GM19438 (cell line): ENCODE measurements at regions not wholly inside any gene's neighbourhood (a gene's known extent, or its start where the extent isn't known, plus 50 kb on each side); places are given as distances from the start of the nearest gene placed in this dataset.

Experiments used
- ATAC-seq: cut with Tn5 transposase; IDR thresholded peaks from one replicate; pipeline ENCODE4 v1.9.1; 2021; ENCODE audit warnings: low read depth; ENCODE audit not compliant: unreplicated experiment

DNA sequence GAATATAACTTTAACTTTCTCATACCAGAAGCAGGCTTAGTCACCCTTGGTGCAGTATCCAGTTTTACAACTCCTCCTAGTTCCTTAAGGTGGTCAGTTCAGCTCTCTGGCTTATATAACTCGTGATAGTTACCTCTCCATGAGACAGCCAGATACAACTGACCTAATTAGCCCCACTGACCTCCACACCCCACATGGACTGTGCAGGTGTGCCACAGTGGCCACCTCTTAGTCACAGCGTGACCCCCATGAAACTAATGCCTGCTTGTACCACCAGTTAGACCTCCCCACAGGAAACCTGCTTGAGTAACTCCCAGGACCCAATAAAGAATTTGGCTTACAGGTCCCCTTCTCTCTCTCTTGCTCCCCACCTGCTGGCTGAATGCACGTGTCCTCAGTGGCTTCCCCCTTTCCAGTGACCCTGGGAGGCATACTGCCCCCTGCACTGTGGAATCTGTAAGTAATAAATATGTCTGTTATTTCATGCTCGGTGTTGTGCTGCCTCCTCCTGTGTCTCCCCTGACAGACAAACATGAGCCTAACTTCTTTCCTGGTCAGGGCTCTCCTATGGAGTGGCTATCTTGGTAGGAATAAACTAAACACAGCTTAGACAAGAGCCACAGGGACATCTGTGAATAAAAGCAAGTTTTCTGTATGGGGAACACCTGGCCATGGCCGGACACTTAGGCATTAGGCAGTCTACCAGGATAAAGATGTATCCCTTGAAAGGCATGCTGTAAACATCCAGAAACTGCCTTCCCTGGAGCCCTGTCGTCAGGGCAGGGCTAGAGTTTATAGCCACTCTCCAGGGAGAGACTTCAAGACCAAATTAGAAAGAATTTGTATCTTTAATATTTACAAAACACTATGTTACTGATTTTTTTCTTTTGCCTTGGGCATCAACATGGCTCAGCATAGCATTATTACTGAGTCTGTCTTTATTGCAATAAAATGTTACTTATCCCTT is 209.7 kb upstream of the BOD1L1 start:
- ATAC-seq, result no peak

DNA sequence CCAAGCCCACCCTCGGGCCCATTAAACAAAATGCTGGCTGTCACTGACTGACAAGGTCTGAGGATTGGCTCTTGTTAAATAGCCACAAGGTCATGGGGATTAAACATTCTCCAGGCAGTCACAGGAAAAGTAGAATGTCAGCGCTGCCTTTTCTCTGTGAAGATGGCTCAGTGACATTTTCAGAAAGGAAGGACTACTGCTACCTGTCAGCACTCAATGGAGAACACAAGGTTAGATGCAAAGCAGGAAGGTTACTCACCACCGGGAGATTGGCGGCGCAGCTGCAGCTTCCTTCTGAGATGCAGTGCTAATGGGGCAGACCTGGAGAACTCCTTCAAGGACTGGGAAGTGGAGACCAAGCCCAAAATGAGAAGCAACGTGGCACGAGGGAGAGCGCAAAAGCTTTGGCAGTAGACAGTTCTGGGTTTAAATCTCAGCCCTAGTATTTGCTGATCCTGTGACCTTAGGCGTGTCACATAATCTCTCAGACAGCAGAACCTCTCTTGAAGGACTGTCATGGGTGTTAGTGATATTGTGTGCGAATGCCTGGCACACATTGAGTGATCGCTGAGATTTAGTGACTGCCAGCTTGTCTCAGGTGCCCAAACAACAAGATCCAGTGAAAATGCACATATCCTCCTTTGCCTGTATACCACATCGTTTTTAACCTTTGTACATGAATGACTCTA is 213.1 kb upstream of the BOD1L1 start:
- no peak for ATAC-seq

DNA sequence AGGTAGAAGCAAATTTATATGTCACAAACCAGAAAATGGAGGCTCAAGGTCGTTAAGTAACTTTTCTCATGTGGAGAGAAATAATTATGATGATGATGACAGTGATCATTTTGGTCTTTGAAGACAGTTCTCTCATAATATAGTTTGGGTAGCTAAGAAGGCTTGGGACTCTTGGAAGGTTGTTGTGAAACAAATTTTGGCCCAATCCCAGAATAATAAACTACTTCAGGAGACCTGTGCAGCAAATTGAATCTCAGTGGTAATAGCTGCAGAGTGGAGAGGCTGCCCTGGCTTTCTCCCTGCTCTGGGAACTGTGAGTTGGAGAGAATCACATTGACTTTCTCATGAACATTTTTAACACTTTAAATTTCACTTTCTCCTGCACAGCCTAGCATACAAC is 217.2 kb upstream of the BOD1L1 start:
- no peak for ATAC-seq

DNA sequence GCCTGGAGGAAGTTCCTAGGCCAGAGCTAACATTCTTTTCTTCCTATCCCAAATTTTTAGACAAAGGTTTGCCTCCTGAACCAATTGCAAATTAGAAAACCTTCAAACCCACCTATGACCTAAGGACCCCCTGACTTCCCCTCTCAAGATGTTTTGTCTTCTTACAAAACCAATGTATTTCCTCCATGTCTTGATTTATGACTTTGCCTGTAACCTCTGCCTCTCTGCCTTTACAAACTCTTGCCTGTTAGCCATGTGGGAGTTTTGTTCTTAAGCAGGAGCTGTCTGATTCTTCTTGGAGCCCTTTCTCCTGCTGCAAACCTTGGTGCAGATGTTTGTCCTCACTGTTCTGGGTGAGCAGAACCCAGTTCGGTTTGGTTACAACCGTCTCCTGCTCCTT is 222.3 kb upstream of the BOD1L1 start:
- no peak for ATAC-seq

DNA sequence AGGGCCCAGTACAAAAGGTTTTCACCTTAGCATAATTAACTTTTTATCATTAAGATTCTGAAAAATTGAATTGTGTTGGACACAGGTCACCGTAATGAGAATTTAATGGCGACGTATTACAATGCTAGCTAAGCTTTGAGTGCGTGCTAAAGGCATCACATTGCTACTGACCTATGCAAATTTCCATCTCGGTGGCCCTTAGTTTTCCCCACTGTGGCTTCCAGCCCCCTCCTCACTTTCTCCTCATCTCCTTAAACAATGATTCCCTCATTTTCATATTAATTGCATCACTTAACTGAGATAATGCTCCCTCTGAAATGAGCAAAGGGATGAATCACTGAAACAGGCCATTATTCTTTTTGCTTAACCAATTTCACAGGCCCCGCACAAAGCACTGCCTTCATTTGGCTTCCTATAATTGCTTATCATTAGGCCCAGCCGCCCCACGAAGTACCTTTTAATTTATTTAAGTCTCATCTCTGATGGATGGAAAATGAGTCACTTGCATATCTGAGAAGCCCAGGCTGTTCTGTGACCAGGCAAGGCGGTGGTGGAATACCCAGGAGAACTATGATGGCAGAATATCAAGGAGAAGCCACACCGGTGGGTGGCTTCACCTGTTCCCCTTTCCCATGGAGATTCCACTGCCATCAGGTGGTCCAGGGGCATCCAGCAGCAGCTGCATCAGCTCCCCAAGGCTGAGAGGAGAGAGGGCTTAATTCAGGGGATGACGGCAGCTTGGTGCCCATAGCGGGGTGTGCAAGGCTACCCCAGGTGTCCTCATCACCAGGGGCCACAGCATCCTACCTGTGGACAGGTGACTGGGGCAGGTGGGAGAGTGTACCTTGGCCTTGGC is 223.8 kb upstream of the BOD1L1 start:
- ATAC-seq, result no peak

DNA sequence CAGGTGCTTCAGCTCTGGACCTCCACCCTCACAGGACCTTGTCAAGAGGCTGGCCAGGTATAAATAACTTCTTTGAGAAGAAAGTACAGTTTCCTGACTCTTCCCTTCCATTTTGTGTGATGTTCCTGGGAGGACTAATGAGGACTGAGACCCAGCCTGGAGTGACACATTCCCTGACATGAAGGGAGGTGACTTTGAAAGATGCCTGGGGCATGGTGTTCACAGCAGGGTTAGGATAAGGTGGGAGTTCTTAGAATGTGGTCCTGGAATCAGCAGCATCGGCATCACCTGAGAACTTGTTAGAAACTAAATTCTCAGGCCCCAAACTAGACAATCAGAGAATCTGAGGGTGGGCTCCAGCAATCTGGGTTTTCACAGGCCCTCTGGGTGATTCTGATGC is 224.9 kb upstream of the BOD1L1 start:
- ATAC-seq, result no peak

DNA sequence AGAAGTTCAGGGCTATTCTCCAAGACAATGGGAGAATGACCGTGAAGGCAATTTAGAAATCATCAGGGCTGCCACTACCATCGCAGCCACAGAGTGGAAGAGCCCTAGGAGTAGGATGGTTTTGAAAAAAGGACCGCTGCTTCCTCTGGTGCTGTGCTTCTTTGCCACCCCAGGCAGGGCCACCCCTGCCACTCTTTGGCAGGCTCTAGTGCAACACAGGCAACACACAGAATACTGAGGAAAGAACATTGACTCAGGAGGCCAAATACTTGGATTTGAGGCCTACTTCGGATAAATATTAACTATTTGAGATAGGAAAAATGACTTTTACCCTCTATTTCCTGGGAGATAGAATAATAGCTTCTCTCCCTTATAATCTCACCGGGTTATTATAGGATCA is 228.9 kb upstream of the BOD1L1 start:
- ATAC-seq, result no peak

DNA sequence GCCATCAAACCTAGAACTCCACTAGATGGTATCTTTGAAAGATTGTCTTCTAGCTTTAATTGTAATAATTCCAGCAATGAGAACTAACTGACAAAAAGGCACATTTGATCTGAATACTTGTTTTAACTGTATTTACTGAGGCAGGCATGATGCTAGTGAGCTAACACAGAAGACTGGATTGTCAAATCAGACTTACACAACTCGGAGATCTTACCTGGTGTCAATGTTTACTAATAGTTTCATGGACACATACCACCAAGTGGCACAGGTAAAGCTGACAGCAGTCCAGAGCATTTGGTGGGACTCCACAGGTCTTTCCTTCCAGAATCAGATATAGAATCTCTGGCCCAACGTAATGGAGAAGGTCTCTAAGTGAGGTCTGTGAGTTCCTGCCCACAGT is 229.9 kb upstream of the BOD1L1 start:
- ATAC-seq, result no peak

DNA sequence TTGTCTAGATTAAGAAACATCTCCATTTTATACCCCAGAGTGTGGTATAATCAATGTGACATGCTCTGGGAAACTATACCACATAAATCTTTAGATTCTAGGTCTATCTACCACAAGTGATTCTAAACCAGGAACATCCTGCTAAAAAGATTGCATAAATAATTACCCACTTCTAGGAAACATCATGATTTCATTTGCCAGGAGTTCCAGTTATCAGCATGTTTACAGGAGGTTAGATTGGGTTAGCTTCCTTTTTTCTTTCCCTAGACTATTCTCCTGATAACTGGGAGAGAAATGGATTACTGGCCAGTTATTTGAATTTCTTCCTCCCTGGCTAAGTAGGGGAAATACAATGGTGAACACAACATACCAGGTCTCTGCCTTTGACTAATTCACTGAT is 230.3 kb upstream of the BOD1L1 start:
- no peak for ATAC-seq

DNA sequence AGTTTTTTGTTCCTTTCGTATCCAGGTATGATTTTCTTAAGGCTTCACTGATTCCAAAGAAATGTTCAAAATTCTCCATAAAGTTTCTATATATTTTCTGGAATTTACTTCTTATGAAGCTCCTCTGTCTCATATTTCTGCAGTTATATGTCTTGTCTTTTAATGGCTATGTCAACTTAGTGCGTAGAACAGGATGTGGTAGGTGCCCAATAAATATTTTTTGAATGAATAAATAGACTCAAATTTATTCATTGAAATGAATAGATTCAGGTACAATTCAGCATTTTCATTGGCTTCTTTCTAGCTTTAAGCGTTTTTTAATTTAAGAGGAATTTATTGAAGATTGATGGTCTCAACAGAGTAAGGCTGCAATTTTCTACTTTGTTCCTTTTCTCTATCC is 231.9 kb upstream of the BOD1L1 start:
- ATAC-seq, result no peak

DNA sequence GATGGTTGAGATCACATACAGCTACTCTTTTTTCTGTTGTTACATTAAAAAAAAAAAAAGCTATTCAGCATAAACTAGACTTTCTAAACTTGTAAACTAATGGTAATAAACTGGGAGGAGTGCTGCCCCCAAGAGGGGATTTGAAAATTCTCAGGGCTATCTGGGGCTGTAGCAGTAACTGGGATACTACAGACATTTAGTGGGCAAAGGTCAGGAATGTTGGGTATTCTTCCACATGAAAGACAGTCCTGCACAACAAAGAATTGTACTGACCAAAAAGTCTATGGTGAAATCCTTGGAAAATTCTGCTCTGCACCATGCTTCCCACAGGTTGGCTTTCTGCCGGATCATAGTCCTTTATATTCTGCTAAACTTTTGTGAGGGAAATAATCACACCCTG is 232.6 kb upstream of the BOD1L1 start:
- no peak for ATAC-seq

DNA sequence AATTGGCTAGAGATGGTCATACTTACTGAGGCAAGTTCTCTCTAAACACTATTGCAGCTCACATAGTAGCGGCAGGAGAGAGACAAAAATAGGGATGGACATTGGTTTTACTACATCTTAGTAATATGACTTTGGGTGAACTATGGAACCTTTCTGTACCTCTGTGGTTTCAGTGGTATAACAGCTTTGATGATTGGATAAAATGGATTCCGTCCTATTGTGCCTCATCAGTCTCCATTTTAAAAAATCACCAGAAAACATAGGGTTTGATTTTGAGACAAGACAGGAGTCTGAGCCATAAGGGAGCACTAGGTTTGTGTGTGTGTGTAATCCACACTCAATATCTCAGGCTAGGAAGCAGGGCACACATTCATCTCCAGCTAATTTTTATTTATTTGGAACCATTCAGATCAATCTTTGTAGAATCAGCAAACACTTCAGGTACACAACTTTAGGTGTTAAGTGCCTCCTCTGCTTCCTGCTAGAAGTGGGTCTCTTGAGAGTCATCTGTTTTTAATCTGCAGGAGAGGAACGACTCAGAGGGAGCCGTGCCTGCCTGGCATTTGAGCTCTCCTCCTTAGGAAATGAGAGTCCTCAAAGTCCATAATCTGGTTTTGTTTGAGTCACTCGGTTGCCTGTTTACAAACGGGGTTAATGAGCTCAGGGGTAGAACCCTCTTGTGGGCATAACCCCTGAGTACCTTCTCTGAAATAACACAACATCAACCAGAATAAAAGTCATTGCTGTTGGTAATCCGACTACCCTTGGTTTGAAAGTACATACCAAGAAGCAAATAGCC is 238.5 kb upstream of the BOD1L1 start:
- no peak for ATAC-seq

DNA sequence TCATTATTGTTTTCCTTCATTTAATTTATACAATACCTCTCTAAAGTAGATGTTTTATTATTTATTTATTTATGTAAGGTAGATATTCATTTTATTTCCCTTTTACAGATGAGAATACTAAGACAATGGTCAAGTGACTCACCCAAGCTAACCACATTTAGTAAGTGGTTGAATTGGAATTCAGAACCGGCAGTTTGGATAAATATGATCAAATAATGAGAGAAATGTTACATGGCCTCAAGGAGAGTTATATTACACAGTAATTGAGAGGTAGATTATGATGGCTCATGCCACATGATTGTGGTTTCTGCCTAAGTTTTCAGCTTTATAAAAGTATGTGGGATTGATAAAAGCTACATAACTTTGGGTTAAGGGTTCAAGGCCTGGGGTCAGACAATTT is 239.4 kb upstream of the BOD1L1 start:
- no peak for ATAC-seq

DNA sequence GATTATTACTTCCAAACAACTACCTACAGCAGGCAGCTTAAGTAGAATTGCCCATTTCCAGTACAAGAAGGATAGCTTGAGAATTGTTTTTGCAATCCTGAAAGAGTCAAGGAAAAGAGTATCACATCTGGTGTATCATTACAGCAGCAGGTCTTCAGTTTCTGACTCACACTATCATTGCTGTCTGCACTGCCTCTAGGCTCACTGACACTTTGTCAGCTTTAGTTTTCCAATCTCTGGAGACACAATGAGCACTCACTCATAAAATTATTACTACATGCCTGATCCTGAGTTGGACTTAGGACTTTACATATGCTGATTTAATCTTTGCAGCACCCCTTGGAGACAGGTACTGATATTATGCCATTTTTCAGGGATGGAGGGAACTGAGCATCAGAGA is 244.6 kb upstream of the BOD1L1 start:
- ATAC-seq, result no peak

DNA sequence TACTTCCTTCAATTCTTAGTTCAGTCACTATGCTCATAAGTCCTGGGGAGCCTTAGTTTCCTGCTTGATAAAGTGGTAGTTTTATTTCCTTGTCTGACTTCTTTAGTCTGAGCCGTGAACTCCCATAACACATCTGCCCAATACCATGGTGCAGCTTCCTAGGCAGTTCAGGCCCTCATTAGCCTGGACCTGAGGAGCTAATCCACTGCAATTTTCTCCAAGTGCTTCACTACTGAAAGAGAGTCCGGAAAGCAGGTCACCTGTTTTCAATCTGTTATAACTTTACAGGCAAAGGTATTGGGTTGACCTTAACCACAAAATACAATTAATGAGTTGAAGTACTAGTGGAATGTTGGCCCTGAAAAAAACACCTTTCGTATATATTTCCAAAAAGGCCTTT is 245.4 kb upstream of the BOD1L1 start:
- no peak for ATAC-seq

DNA sequence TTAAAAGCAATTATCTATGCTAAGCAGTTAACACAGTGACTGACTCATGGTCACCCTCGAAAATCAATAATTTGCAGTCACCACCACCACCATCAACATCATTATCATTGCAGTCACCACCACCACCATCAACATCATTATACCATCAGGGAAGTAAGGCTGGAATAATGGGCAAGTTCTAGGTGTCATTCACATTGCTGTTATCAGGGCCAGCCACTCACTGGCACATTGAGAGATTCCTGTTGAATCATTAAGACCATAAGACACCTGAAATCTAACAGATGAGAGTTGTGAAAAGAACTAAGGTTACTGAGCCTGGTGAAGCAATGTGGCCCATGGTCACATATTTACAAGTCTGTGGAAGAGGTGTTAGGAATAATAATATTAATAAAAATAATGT is 247.7 kb upstream of the BOD1L1 start:
- no peak for ATAC-seq

DNA sequence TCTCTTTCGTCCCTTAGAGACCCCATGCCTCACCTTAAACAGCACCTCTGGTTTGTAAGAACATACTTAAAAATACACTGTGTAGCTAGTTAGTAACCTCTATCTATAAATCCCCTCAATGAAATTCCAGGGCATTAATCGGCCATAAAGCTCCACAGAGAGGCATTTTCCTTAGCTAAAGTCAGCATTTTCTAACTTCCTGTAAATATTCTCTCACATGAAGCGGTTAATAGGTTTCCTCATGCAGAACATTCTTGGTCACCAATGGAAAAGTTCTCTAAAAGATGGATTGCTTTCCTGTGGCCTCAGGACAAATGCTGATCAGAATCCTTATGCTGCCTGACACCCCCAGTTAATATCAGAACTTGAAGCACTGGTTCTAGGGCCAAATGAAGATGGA is 248.6 kb upstream of the BOD1L1 start:
- no peak for ATAC-seq

DNA sequence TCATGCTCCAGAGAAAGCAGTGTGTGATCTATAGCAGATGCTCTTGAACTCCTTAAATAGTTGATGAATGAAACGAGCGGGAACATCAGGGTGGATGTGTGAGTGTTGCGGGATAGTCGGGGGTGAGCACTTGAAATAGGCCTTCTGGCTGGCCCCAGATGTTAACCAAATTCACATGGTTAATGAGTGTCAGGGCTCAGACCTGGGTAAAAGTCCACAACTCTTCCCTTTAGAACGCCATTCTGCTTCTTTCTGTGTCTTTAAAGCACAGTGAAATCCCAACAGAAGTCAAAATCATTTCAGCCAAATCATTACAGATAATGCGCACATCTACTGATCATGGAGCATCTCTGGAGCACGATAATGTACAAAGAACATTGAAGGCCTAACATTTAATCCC is 249.4 kb upstream of the BOD1L1 start:
- ATAC-seq, result no peak

DNA sequence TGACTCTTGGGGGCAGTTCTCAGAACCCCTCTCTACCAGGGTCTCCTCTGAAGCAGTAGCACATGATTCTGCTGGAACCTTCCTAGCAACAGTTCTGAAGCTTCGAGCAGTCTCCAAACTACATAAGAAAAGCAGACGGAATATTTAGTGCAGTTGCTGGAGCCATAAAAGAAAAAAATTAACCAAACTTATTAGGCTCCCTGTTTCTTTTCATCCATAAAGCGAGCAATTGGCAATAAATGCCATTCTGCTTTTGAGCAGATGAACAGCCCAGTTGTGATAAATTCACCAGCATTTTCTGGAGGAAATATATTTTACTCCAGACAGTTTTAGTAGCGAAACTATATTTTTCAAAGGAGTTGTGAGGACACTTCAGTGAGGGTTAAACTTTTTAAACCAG is 250.1 kb upstream of the BOD1L1 start:
- no peak for ATAC-seq

DNA sequence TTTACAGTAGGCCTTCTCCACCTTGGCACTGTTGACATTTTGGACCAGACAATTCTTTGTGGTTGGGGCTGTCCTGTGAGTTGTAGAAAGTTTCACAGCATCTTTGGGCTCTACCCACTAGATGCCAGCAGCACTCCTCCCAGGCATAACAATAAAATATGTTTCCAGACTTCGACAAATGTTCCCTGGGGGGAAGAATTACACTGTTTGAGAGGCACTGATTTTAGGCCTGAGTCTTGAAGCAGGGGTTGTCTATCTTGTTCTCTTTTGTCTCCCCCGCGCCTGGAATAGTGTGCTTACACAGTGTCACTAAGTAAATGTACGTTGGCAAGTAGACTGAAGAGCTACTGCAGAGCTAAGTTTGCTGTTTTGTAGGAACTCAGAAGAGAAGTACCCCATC is 254.4 kb upstream of the BOD1L1 start:
- ATAC-seq, result no peak
